Fibroblast of pulmonary artery (primary cell): ENCODE measurements at regions not wholly inside any gene's neighbourhood (a gene's known extent, or its start where the extent isn't known, plus 50 kb on each side); places are given as distances from the start of the nearest gene placed in this dataset.

Experiments used
- DNase-seq: peaks from one replicate; pipeline ENCODE4 v3.0.0-alpha.2; 2010; ENCODE audit warnings: low read depth
- H3K4me3 ChIP-seq: replicated peaks from 2 replicates; pipeline ENCODE4 v1.5.1; 2011; ENCODE audit warnings: low read depth, mild to moderate bottlenecking, control low read depth, low read length, moderate library complexity
- TF ChIP-seq, protein P1 (sequence below): IDR thresholded peaks from 2 replicates; pipeline ENCODE4 v1.5.1; 2011; ENCODE audit warnings: mild to moderate bottlenecking, control low read depth, low read length, inconsistent platforms; ENCODE audit errors: missing control alignments

GRCh38 chr14:87829543-87829942, 163.4 kb downstream of the GALC start:
- no peak for DNase-seq
- no peak overlapping the region for H3K4me3 ChIP-seq
- TF ChIP-seq, protein P1, sequence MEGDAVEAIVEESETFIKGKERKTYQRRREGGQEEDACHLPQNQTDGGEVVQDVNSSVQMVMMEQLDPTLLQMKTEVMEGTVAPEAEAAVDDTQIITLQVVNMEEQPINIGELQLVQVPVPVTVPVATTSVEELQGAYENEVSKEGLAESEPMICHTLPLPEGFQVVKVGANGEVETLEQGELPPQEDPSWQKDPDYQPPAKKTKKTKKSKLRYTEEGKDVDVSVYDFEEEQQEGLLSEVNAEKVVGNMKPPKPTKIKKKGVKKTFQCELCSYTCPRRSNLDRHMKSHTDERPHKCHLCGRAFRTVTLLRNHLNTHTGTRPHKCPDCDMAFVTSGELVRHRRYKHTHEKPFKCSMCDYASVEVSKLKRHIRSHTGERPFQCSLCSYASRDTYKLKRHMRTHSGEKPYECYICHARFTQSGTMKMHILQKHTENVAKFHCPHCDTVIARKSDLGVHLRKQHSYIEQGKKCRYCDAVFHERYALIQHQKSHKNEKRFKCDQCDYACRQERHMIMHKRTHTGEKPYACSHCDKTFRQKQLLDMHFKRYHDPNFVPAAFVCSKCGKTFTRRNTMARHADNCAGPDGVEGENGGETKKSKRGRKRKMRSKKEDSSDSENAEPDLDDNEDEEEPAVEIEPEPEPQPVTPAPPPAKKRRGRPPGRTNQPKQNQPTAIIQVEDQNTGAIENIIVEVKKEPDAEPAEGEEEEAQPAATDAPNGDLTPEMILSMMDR, result no peak

GRCh38 chr14:87824266-87824665, 168.7 kb downstream of the GALC start:
- TF ChIP-seq, protein P1, result no peak
- no peak for DNase-seq
- H3K4me3 ChIP-seq, result no peak overlapping the region

DNA sequence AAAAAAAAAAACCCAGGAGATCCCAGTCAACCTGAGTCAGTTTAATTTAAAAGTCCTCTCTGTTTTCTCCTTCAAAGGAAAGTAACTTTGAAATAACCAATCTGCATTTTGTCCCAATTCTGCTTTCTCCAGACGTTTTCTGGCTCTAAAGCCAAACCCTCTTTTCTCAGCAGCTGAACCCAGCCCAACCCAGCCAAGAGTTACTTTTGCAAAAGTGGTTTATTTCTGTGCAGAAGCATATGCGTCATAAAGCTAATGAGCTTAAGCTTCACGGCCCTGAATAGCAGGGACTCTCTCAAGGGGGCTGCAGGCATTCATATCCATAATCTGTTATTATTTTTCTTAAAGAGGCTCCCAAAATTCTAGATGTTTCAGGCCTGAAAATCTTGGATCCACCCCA, 176.6 kb downstream of the GALC start:
- TF ChIP-seq, protein P1, result no peak
- no peak for DNase-seq
- H3K4me3 ChIP-seq, result no peak overlapping the region

- TF ChIP-seq, protein P1, result no peak
- no peak overlapping the region for H3K4me3 ChIP-seq
- DNase-seq, result no peak
Measured at GRCh38 chr14:87815121-87815520, 177.9 kb downstream of the GALC start.

- no peak for DNase-seq
- TF ChIP-seq, protein P1, result no peak
Measured at GRCh38 chr14:87813686-87814085, 179.3 kb downstream of the GALC start.

DNA sequence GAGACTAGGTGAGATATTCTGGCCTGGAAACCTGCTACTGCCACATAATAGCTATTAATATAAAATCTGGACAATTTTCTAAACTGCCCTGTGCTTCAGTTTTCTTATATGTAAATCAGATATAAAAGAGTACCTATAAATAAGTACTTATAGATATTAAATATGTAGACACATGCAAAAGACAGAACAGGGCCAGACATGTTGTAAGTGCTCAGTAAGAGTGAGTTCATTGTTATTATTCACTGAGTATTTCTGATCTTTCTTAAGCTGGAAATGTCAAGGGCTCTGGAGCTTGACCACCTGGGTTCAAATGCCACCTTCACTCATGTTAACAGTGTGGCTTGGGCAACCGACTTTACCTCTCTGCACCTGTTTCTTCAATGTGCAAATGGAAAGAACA, 179.8 kb downstream of the GALC start:
- H3K4me3 ChIP-seq, result no peak overlapping the region
- TF ChIP-seq, protein P1, result no peak
- no peak for DNase-seq

More at GRCh38 chr14:87813686-87814085, 179.3 kb downstream of the GALC start:
- H3K4me3 ChIP-seq, result no peak overlapping the region

DNA sequence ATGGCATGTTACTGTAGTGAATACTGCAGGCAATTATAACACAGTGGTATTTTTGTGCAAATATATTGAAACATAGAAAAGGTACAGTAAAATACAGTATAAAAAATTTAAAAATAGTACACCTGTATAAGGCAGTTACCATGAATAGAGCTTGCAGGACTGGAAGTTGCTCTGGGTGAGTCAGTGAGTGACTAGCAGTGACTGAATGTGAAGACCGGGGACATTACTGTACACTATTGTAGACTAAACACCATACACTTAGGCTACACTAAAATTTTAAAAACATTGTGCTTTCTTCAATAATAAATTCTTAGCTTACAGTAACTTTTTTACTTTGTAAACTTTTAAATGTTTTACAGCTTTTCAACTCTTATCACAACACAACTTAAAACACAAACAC, 181.7 kb downstream of the GALC start:
- TF ChIP-seq, protein P1, result no peak
- H3K4me3 ChIP-seq, result no peak overlapping the region
- DNase-seq, result no peak
